K562 (cell line): ENCODE measurements at regions not wholly inside any gene's neighbourhood (a gene's known extent, or its start where the extent isn't known, plus 50 kb on each side); places are given as distances from the start of the nearest gene placed in this dataset.

Source experiments
- LEF1 ChIP-seq: fragments of 450-650 bp; IDR thresholded peaks from 2 replicates; pipeline ENCODE4 v1.6.1; 2016; ENCODE audit warnings: mild to moderate bottlenecking
- ZBTB40 ChIP-seq, 2 experiments: fragments of 450-650 bp in 1 of 2; sonication (generic) in 1 of 2; formaldehyde crosslinking in 1 of 2; IDR thresholded peaks; 2 replicates each; pipeline versions ENCODE4 v1.7.1 to v1.9.0; 2016 to 2022; ENCODE audit warnings: inconsistent platforms in 1 of 2, mild to moderate bottlenecking in 1 of 2, missing genetic modification reagents in 1 of 2
- TF ChIP-seq, protein P1 (sequence below): sonication (generic); formaldehyde crosslinking; IDR thresholded peaks from 2 replicates; pipeline ENCODE4 v1.8.1; 2022; ENCODE audit warnings: missing genetic modification reagents

DNA sequence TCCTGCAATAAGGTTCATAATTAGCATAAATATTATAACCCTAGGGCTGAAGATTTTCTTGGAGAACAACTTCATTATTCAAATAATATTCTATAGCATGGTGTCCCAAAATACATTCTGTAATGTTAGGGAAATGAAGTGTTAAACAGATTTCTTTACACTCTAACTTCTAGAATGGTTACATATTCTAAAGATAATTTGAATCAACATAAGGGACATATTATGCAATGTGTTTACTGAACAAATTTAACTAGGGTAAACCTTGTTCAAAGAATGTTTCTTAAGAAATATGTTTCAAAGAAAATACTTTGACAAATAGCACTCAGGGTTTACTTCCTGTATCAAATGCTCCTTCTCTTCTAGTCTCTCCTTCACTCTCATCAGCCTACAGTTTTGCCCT lies 281.6 kb downstream of the SLC6A15 start (continued):
- TF ChIP-seq ZBTB40 (IDR thresholded peaks at IDR 0.05), result no peak
- TF ChIP-seq ZBTB40 (CRISPR knock-in tag; IDR thresholded peaks at IDR 0.05), result no peak
- TF ChIP-seq, protein P1, sequence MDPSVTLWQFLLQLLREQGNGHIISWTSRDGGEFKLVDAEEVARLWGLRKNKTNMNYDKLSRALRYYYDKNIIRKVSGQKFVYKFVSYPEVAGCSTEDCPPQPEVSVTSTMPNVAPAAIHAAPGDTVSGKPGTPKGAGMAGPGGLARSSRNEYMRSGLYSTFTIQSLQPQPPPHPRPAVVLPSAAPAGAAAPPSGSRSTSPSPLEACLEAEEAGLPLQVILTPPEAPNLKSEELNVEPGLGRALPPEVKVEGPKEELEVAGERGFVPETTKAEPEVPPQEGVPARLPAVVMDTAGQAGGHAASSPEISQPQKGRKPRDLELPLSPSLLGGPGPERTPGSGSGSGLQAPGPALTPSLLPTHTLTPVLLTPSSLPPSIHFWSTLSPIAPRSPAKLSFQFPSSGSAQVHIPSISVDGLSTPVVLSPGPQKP (CRISPR knock-in tag), result no peak
- TF ChIP-seq LEF1, result no peak
